Right ventricle myocardium inferior (tissue), 1 donor: ENCODE measurements at regions not wholly inside any gene's neighbourhood (a gene's known extent, or its start where the extent isn't known, plus 50 kb on each side); places are given as distances from the start of the nearest gene placed in this dataset.

ENCODE experiments used
- ATAC-seq: fragments of 200-7000 bp; cut with Tn5 transposase; one replicate; pipeline ENCODE4 v1.9.1; 2020; ENCODE audit warnings: mild to moderate bottlenecking, moderate library complexity
- DNase-seq: peaks from one replicate; pipeline ENCODE4 v3.0.0; 2021; ENCODE audit errors: missing footprints
- intact Hi-C: fragments of 100-400 bp; cut with DNase I; formaldehyde crosslinking; loops from one replicate; pipeline ENCODE4 v1.11.0; 2022
- donor health status: DM: no; HTN: yes; CAD: no; lungs with severe emphysema.

DNA sequence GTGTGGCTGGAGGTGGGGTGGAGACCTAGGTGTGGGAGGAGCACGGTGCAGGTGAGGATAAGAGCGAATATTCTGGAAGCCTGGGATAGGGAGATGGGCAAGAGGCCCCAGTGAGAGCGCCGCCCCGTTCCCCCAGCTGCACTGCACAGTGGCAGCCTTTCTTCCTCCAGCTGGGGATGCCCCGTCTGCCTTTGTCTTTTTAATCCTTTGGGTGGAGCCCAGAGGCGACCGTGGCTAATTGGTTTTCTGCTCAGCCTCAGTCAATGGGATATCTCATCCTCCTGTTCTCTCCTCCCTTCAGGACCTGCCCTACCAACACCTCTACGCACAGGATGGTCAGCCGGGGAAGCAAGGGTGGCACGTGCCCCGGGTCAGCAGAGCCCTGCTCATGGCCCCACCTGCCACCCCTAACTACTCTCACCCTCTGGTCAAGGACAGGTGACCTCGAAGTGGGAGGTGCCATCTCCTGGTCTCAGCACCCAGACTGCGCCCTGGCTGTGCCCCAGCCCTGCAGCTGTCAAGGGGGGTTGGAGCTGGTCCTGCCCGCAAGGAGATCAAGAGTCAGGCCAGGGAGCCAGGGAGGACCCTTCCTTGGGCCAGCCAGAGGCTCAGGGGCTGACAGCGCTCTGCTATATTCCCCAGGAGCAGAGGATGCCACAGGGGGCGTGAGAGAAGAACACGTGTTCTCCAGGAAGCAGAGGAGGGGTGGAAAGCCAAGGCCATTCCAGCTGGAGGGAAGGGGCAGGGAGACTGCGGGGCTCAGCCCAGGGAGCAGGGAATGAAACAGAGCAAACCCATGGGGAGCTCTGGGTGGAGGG, 64.0 kb downstream of the ADRA2C start:
- DNase-seq: peak; percentile 52
- no peak for ATAC-seq
- intact Hi-C loops: no loop called here

DNA sequence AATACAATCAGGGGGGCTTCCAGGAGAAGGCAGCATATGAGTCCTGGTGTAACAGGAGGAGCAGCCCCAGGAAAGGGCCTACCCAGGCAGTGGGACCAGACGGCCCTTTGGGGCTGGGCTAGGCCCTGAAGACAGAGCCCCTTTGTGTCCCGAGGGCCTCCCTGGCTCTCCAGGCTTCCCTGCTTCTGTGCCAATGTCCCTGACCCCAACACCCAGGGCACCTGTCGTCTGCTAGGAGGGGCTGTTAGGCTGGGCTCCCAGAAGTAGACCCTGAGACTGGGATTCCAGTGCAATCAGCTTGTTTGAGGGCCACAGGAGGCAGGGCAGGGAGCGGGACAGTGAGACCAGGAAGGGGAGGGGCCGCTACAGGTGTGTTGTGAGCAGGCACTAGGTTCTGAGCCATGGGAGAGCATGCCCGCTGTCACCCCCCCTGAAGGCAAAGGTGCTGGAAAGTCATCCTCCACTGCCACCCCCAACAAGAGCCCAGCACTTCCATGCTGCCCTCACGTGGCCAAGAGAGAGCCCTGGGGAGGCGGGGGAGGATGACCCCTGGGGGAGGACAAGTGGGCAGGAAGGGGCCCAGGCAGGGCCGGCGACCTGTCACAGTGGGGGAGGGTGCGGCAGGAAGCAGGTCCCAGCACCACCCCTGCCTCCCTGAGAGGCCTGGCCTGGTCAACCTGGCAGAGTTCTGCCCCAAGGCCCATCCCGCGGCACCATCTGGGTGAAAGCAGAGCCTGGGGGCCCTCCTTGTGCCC, 64.8 kb downstream of the ADRA2C start:
- intact Hi-C loops: no loop called here
- peak; percentile 40 for DNase-seq
- ATAC-seq: no peak

DNA sequence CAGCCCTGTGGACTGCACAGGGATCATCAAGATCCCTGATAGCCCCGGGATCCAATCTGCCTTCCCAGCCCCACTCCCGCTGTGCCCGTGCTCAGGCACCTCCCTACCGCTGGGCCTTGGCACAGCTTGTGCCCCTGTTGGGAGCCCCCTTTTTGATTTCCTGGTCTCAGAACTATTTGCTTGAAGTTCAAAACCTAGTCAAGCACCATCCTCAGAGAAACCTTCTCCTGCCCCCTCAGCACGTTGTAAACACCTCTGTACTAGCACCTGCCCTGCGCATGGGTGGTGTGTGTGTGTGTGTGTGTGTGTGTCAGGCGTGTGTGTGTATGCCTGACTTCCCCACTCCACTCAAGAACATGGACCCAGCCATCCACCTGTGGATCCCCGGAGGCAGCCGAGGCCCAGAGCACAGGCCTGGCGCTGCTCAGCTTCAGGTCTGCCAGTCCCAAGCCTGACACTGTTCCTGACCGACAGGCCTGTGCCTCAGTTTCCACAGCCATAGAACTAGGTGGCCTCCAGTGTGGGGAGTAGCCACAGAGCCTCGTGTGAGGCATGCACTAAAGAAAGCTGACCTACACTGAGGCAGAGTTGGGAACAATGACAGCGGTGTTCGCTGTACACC, 65.5 kb downstream of the ADRA2C start:
- peak; percentile 25 for DNase-seq
- intact Hi-C loops: no loop called here
- no peak for ATAC-seq

DNA sequence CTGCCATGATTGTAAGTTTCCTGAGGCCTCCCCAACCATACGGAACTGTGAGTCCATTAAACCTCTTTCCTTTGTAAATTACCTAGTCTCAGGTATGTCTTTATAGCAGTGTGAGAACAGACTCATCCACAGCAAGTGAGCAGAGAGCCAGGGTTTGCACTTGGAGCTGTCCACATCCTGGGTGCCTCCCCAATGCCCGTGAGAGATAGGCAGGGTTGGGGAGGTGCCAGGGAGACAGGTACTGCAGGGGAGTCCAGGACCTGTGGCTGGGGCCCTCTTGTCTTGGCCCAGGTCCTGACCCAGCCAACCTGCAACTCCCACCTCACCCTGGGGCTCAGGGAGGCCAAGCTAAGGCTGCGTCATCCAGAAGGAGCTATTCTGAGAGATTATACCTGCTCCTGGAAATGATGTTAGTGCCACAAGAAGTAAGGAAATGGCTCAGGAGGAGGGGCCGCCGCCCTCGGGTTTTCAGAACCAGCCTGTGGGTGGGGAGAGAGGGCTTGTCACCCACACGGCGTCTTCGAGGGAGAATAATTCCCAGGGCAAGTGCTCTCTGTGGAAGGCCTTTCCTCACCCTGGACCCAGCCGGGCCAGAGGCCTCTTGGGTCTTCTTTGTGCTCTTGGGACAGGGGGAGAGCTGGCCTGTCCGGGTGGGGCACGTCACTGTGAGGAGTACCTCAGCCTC, 66.5 kb downstream of the ADRA2C start:
- DNase-seq (peak; percentile 40), ATAC-seq (no peak)
- intact Hi-C loops: no loop called here

DNA sequence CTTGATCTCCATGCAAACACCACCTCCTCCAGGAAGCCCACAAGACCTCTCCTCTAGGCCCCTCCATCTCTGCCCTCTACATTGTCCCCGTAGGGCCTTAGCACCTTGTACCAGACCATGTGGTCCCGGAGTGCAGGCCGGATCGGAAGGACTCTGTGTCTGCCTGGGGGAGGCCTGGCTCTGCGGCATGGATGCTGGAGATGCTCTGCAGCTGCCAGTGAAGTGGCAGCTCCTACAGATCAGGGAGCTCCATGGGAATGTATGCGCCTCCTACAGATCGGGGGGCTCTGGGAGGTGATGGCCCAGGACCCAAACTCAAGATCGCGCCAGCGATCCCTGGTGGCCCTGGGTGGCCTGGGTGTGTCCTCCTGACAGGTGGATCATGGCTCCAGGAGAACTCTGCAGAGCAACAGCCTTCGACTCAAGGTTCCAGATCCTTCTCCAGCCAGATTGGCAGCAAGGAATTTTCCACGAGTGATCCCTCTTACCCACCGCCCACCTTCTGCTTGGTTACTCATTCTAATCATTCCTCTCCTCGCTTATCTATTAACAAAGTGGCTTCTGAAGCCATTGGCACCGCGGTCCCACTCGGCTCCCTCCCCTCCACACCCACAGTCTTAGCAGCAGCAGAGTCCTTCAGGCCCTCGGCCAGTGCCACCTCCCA, 67.3 kb downstream of the ADRA2C start:
- intact Hi-C loops: no loop called here
- ATAC-seq (no peak), DNase-seq (peak; percentile 60)

DNA sequence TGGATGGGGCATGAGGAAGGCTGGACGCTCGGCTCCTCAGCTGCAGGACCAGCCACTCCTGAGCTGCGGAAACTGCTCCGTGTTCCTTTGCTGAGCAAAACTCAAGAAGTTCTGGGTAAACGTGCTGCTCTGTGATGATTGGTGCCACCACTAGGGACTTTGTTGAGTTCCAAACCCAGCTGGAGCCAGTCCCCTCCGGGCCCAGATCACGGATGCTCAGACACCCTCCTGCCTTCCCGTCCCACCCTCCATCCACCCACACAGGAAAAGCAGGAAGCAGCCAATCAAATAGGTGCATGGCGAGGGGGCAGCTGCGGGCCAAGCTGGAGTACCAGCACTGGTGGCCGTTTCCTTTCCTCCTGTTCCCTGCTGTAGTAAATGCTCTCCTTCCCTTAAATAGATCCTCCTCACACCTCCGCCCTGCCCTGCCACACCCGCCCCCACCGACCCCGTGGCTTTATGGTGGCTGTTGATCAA, 68.0 kb downstream of the ADRA2C start:
- peak; percentile 20 for DNase-seq
- ATAC-seq: no peak
- intact Hi-C loops: no loop called here

DNA sequence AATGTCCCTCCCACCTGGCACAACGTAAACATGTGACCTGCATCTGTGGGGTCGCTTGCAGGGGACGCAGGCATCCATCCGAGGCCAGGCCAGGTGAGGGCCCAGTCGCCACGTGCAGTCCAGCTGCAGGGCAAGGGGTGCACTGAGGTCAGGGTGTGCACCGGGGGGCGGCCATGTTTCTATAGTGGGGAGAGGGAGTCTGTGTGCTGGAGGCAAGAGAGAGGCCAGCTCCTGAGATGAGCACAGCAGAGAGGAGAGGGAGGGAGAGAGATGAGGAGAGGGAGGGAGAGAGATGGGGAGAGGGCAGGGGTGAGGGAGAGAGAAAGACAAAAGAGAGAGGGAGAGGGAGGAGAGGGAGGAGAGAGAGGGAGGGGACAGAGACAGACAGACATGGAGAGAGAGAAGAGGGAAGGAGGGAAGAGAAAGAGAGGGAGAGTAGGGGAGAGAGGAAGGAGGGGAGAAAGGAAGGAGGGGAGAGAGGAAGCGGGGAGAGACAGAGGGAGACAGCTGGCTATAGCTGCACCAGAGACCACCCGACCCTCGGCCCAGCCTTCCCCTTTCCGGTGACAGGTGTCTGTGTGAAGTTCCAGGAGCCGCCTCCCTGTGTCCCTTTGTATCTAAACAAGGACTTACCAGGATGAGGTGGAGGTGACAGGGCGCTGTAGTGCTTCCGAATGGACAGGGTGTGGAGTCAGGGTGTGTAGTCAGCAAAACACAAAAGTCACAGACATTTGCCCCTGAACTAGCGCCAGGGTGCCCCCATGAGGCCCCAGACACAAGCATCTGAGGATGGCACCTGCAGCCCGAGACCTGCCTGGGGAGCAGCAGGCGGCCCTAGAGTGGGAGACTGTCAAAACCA, 68.7 kb downstream of the ADRA2C start:
- ATAC-seq (no peak), DNase-seq (peak; percentile 50)
- intact Hi-C loops: no loop called here

DNA sequence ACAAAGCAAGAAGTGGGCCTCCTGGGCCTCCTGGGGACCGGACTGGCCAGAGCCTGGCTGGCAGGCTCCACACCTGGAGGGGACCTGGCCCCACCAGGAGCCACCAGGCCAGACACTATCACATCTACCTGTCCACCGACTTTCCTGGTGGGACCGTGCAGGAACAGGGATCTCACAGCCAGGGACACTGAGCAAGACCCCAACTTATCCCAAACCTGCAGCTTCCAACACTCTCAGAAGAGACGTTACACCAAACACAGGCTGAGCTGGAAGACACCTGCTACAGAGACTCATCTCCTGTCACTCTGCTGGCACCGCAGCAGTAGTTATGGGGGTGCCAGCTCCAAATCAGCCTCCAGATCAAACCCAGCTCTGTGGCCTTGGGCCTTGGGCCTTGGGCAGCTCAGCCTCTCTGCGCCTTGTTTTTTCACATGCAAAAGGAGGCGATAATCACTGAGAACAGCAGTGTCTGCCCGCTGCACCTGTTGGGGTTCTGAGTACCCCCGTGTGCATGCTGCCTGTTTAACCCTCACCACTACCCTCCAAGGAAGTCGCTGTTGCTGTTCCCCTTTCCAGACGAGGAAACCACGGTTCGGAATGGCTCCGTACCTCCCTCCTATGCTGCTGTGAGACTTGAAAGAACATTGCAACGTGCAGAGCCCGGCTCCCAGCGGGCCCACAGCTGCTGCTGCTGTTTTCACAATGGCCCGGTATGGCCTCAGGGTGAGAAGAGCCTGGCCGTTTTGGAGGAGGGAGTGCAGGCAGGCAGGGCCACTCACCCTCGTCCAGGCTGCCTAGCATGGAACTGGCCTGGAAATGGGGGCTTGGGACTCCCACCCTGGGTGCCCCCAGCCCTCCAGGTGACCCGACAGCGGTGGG, 69.6 kb downstream of the ADRA2C start:
- DNase-seq (peak; percentile 27), ATAC-seq (no peak)
- intact Hi-C loops: no loop called here

DNA sequence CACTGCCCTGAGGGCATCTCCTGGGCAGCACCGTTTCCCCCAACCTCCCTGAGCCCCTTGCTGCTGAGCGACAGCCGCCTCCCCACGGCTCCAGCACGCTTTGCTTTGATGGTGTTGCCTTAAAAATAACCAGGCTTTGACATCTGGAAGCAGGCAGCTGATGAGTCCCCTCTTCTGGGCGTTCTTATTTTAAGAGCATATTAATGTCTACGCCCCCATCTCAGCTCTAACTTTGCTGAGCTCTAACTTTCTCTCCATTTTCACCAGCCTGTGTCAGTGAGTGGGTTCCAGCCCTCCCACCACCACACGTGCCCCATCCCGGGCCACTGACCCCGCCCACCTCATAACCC, 70.2 kb downstream of the ADRA2C start:
- no peak for ATAC-seq
- intact Hi-C loops: no loop called here
- DNase-seq: peak; percentile 15

DNA sequence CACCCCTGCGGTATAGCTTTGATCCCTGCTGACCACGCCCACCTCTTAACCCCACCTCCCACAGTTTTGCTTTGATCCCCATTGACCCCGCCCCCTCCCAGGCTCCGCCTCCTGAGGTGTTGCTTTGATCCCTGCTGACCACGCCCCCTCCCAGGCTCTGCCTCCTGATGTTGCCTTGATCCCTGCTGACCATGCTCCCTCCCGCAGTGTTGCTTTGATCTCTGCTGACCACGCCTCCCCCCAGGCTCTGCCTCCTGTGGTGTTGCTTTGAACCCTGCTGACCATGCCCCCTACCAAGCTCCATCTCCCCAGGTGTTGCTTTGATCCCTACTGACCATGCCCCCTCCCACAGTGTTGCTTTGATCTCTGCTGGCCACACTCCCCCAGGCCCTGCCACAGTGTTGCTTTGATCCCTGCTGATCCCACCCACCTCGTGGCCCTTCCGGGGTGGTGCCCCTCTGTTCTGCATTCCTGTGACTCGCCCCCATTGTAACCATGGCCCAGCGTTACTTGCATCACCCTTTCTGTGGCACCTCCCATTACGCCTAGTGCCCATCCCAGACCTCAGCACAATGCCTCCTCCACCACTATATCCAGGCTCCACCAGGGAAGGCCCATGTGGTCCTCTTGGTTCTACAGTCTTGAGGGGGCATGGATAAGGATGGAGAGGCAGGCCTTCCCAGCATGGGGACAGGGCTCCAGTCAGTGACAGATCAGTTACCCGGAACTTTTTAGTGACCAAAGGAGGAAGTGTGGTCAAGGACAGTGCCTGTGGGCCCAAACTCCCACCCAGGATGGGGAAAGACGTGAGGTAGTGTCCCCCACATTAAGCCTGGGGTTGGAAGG, 70.8 kb downstream of the ADRA2C start:
- ATAC-seq (no peak), DNase-seq (peak; percentile 39)
- intact Hi-C loops: no loop called here

DNA sequence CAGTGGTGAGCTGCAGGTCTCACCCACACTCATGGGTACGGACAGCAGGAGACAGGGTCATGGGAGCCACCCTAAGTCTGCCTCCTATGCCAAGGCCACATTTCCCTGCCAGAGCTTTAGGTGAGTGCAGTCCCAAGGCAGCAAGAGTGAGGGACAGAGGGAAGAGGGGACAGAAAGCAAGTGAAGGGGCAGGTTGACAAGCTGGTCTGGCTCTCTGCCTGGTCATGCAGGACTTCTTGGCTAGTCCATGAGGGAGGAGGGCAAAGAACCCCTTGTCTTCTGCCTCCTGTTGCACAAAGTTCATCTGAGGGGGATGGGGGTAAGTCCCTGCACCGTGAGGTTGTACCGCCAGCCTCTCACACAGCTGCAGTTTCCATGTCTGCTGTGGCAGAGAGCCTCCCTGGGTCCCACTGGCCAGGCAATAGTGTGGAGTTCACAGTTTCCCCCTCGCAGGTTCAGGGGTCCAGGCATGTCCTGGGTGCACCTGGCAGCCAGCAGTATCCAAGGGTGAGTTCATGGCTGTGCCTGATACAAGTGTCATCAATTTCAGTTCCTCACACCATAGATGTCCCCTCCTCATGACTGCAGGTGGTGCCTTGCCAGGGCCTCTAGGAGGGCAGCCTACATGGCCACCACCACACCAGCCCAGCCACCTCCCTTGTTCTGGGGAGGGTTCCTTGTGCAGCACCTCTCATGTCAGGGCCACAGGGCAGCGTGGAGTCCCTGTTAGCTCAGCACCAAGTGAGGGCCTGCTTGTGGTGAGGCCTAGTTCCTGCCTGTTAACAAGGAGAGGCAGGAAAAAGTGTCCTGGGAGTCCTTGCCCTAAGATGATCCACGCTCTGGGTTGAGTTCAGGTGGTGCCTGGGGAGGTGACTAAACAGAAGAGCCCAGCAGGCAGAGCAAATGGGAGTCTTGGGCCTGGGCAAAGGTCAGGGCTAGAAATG, 72.5 kb downstream of the ADRA2C start:
- intact Hi-C loops: no loop called here
- no peak for ATAC-seq
- DNase-seq: no peak

DNA sequence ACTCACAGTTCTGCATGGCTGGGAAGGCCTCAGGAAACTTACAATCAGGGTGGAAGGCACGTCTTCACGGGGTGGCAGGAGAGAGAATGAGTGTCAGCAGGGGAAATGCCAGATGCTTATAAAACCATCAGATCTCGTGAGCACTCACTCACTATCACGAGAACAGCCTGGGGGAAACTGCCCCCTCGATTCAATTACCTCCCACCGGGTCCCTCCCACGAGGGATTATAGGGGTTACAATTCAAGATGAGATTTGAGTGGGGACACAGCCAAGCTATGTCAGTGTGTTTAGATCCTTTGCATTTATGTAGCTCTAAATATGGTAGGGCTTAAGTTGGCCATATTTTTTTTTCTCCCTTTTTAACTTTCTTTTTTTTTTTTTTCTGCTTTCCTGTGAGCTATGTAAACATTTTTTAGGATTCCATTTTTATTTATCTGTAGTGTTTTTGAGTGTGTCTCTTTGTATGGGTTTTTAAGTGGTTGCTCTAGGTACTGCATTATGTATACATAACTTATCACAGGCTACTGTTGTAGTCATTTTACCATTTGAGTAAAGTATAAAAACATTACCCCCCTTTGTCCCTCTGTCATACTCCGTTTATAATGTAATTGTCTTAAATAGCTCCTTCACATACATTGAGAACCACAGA, 79.0 kb downstream of the ADRA2C start:
- intact Hi-C loops: no loop called here
- DNase-seq (no peak), ATAC-seq (no peak)

DNA sequence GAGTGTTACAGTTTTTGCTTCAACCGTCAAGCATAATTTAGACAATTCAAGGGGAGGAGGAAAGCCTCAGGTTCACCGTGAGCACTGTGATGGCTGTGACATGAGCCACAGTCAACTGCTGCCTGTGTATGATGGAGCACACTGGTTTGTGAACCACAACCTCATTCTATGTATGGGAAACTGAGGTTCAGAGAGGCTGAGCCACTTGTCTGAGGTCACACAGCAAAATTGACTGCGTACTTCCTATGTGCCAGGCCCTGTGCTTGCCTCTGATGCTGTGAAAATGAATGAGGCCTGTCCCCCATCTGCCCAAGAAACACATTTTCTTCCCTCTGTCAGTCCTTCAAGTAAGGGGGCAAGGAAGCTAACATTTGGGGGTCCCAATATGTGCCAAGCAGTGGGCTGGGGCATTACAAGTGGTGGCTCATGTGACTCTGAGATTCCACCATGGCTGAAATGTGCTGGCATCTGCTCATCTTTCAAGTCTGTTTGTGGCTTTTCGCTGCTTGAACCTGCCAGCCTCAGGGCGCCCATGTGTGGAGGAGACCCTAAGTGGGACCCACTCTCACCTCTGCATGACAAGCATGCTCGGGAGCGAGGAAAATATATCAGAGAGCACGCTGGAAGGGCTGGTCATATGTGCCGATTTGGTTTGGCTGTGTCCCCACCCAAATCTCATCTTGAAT, 79.7 kb downstream of the ADRA2C start:
- intact Hi-C loops: no loop called here
- ATAC-seq: no peak

More for the DNA sequence above, 79.7 kb downstream of the ADRA2C start:
- peak; percentile 6 for DNase-seq
